NOMO-1 treated with DMSO at 0.1 percent for 48 hours (cell line): ENCODE measurements at regions not wholly inside any gene's neighbourhood (a gene's known extent, or its start where the extent isn't known, plus 50 kb on each side); places are given as distances from the start of the nearest gene placed in this dataset.
"Not testable (repeated sequence)": the region's sequence is repeated elsewhere in the genome, so short reads cannot be mapped to it uniquely, and the experiment has no call there.

Experiments
- DNase-seq: peaks from one replicate; lab custom pipeline; 2025; ENCODE audit not compliant: unreplicated experiment; lab: John Stamatoyannopoulos, UW

DNA sequence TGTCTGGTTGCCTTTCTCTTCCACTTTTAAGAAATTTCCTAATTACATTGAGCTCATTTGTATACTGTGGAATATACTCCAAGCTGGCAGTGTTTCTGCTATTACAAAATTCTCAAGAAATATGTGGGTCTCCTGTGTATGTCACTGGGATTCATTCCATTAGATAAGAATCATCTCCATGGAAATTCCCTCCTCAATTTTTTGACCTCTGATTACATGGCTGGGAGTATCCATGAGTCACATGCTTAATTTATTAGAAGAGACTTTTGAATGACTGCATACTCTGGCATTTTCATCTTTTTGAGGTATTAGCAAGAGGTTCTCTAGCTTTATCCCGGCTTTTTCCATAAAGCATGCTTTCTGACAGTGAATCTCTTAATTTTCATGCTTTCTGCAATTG lies 665.5 kb upstream of the CNTNAP5 start:
- no peak for DNase-seq

DNA sequence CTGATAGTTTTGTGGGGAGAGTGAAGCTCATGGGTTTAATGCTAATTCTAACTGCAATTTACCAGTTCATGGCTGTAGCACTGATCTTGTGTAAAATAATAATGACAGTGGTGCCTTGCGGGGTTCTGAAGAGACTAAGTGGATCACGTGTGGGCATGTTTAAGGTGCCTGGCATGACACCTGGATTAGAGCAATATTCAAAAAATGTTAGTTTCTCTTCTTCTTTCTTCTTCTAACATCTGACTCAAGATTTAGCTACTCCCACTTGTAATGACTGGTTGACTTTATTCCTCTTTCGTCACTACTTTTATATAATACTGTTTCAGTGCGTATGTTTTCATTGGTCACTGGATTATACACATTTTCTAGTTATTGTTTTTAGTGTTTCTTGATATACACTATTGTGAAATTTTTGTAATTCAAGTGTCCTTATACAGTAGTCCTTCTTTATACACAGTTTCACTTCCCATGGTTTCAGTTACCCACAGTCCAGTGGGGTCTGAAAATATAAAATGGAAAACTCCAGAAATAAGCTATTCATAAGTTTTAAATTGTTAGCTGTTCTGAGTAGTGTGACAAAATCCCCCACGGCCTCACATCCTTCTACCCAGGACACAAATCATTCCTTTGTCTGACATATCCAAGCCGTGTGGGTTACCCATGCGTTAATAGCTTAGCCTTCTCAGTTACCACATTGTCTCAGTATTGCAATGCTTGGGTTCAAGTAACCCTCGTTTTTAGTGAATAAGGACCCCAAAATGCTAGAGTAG lies 662.2 kb upstream of the CNTNAP5 start:
- no peak for DNase-seq

DNA sequence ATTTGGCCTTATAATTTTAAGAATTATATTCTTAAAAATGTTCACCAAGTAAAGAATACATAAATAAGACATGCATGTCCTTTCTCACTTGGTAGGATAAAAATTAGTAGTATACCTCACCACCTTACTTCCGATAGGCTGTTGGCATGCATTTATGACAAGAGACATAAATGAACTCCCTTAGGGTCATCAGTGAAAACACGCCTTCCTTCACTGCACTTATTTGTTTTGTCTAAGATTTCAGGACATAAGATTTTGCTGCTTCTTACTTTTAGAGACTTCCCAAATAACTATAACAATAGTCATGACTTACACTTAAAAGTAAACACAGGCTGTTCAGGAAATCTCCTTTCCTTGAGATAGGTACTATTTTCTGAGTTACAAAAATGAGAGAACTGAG lies 661.3 kb upstream of the CNTNAP5 start:
- DNase-seq = no peak

- DNase-seq = no peak
Measured at GRCh38 chr2:123364243-123364896, 660.7 kb upstream of the CNTNAP5 start.

- no peak for DNase-seq
Measured at GRCh38 chr2:123366239-123366837, 658.7 kb upstream of the CNTNAP5 start.

- no peak for DNase-seq
Measured at GRCh38 chr2:123370186-123370585, 654.9 kb upstream of the CNTNAP5 start.

DNA sequence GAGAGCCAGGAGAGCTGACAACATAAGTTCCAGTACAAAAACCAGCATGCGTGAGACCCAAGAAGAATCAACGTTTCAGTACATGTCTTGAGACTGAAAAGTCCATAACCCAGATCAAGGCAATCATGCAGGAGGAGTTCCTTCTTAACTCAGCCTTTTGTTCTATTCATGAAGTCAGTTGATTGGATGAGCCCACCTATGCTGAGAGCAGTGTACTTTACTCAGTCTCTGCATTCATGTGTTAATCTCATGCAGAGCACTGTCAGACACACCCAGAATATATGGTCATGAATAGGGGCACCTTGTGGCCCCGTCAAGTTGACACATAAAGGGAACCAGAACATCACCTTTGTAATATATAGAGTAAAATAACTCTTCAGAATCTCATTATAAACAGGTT lies 653.6 kb upstream of the CNTNAP5 start:
- no peak for DNase-seq

- DNase-seq = no peak
Measured at GRCh38 chr2:123380370-123380935, 644.6 kb upstream of the CNTNAP5 start.

DNA sequence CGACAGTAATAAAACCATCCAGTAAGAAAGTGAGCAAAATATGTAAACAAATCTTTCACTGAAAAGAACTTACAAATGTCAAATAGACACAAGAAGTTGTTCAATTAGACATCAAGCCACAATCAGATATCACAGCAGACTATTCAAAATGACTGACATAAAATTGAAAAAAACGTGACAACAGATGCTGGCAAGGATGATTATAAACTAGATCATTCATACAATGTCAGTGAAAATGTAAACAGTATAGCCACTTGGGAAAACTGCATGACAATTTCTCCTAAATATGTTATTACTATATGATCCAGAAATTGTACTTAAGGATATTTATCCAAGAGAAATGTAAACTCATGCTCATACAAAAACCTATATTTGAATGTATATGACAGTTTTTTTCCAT lies 609.4 kb upstream of the CNTNAP5 start:
- DNase-seq = no peak

DNA sequence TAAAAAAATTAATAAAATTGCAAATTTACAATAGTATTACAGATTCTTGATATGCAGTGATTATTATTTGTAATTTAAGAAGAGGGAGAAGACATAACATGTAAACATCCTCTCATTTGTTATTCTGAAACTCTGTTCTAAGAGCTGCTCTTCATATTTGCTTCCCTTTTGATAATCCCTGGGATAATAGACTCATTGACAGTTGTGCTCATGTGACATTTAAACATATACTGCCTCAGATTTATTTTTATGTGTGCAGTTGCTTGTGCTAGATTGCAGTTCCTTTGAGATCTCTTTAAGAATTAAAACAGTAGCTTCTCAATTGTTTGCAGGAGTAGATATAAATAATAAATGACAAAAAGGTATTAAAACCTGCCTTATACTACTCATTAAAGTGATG lies 605.1 kb upstream of the CNTNAP5 start:
- no peak for DNase-seq

- no peak for DNase-seq
Measured at GRCh38 chr2:123434546-123435395, 590.3 kb upstream of the CNTNAP5 start.

DNA sequence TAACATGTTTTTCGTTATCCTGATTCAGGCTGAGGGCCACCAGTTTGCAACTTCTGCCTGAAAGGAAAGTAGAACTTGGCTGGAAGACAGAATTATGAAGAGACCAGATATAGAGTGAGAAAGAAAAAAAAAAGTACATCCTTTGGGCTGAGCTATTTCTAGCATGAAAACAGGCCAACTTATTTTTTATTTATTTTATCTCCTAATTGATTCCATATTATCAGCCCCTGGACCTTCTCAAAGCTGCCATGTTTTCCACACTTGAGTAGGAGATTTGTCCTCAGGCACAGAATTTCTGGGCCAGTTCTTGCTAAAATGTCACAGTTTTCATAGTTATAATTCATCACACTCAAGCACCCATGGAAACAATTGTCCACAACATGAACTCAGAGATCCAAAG lies 586.8 kb upstream of the CNTNAP5 start:
- no peak for DNase-seq

GRCh38 chr2:123438675-123439074 lies 586.4 kb upstream of the CNTNAP5 start:
- DNase-seq = no peak

DNA sequence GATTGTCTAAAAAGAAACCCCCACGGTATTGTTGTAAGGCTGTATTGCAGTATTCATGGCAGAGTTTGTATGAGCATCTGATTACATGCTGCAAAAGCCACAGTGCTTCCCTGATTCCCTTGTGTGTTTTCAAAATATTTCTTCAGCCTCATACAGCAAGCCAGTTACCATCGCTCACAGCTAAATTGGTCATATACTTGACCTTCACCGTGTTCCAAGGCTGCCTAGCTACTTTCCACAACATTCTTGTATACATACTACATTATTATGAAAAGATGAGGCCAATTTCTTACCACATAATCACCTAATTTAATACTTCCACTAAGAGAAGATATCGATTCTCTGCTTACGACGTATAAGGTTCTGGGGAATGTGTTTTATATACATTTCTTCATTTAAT lies 576.3 kb upstream of the CNTNAP5 start:
- no peak for DNase-seq

GRCh38 chr2:123451542-123451941 lies 573.5 kb upstream of the CNTNAP5 start:
- DNase-seq = no peak

GRCh38 chr2:123453046-123453700 lies 571.9 kb upstream of the CNTNAP5 start:
- no peak for DNase-seq

DNA sequence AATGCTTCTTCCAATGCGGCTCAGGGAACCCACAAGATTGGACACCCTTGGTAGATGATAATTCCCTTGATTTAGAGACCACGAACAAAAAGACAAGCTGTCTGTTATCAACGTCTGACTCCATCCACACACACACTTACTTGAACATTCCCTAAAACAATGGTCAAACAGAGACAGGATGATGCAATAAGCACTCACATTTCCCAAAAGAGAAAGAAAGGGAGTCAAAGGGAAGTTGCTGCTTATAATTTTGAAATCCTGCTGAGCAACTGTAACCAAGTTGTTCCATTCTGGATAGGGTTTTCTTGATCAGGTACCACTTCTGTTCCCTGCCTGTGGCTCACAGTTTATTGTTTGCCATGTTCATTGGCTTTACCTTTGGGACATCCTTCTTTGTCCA lies 571.3 kb upstream of the CNTNAP5 start:
- DNase-seq = no peak

DNA sequence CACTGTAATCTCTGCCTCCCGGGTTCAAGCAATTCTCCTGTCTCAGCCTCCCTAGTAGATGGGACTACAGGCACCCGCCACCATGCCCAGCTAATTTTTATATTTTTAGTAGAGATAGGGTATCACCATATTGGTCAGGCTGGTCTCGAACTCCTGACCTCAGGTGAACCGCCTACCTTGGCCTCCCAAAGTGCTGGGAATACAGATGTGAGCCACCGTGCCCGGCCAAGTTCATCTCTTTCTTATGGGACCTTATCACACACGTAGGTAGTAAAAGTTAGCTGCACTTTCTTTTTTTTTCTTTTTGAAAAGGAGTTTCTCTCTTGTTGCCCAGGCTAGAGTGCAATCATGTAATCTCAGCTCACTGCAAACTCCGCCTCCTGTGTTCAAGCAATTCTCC lies 569.9 kb upstream of the CNTNAP5 start:
- DNase-seq = not testable (repeated sequence)

DNA sequence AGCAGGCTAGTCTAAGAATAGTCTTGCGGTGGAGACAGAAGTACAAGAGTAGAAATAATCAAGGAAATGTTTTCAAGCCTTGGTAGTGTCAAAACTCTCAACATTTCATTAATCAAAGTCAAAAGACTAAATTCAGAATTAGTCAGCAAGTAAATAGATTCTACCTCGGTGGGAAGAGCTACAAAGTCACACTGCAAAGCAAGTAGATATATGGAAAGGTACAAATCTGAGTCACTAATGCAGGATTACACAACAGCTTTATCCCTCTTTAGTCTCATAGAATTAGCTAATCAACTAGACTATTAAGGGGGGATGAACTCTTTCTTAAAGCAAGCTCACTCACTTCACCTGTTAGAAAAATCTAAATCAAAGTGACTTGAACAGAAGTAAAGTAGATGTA lies 568.7 kb upstream of the CNTNAP5 start:
- DNase-seq = no peak

GRCh38 chr2:123463886-123464285 lies 561.2 kb upstream of the CNTNAP5 start:
- no peak for DNase-seq

GRCh38 chr2:123468071-123468470 lies 557.0 kb upstream of the CNTNAP5 start:
- no peak for DNase-seq
